ENCODE measurements at regions not wholly inside any gene's neighbourhood (a gene's known extent, or its start where the extent isn't known, plus 50 kb on each side); places are given as distances from the start of the nearest gene placed in this dataset.

GRCh38 chr12:107394693-107395092 is 290.9 kb upstream of the PWP1 start:
- no peaks in the 10 kb centered on the region for H3K36me3 ChIP-seq
- no peaks in the 10 kb centered on the region for H3K4me1 ChIP-seq
- H3K4me3 ChIP-seq = no peak overlapping the region
- peaks cover 0 to 2% of the 10 kb centered on the region in 2 donors for H3K9me3 ChIP-seq
- no peak for DNase-seq
- no peaks in the 10 kb centered on the region for H3K27me3 ChIP-seq
- no peak for ATAC-seq
- no peak overlapping the region for H3K27ac ChIP-seq
- intact Hi-C loops (cut with DNase I) = no loop called here
- no peak for TF ChIP-seq CTCF (IDR thresholded peaks at IDR 0.05)

- Histone ChIP-seq H3K9me3 (no peaks in the 10 kb centered on the region), H3K27me3 (no peaks in the 10 kb centered on the region), H3K27ac (no peak overlapping the region), H3K4me1 (no peaks in the 10 kb centered on the region), H3K4me3 (no peak overlapping the region), H3K36me3 (no peaks in the 10 kb centered on the region)
- intact Hi-C loops (cut with DNase I) = no loop called here
- no peak for DNase-seq
- TF ChIP-seq CTCF (IDR thresholded peaks at IDR 0.05) = no peak
- no peak for ATAC-seq
These were observed 289.8 kb upstream of the PWP1 start for GRCh38 chr12:107395817-107396216.

- Histone ChIP-seq H3K27ac (no peak overlapping the region), H3K4me1 (no peaks in the 10 kb centered on the region), H3K36me3 (no peaks in the 10 kb centered on the region), H3K27me3 (no peaks in the 10 kb centered on the region), H3K4me3 (no peak overlapping the region), H3K9me3 (no peaks in the 10 kb centered on the region)
- ATAC-seq = no peak
- DNase-seq = no peak
- intact Hi-C loops (cut with DNase I) = no loop called here
- no peak for TF ChIP-seq CTCF (IDR thresholded peaks at IDR 0.05)
These were observed 288.6 kb upstream of the PWP1 start for GRCh38 chr12:107396991-107397390.

GRCh38 chr12:107397890-107398500 is 287.6 kb upstream of the PWP1 start:
- intact Hi-C loops (cut with DNase I) = no loop called here
- Histone ChIP-seq H3K27me3 (no peaks in the 10 kb centered on the region), H3K4me1 (no peaks in the 10 kb centered on the region), H3K27ac (no peak overlapping the region), H3K9me3 (no peaks in the 10 kb centered on the region), H3K4me3 (no peak overlapping the region), H3K36me3 (no peaks in the 10 kb centered on the region)
- DNase-seq (no peak), ATAC-seq (no peak)
- TF ChIP-seq CTCF (IDR thresholded peaks at IDR 0.05) = no peak

GRCh38 chr12:107399046-107399445 is 286.6 kb upstream of the PWP1 start:
- no peak for TF ChIP-seq CTCF (IDR thresholded peaks at IDR 0.05)
- H3K9me3 ChIP-seq = no peaks in the 10 kb centered on the region
- no peaks in the 10 kb centered on the region for H3K36me3 ChIP-seq
- H3K27me3 ChIP-seq = no peaks in the 10 kb centered on the region
- no peaks in the 10 kb centered on the region for H3K4me1 ChIP-seq
- no peak overlapping the region for H3K27ac ChIP-seq
- ATAC-seq = no peak
- intact Hi-C loops (cut with DNase I) = no loop called here
- DNase-seq = no peak
- no peak overlapping the region for H3K4me3 ChIP-seq

All from left lung (tissue), 4 donors.